ENCODE measurements at regions not wholly inside any gene's neighbourhood (a gene's known extent, or its start where the extent isn't known, plus 50 kb on each side); places are given as distances from the start of the nearest gene placed in this dataset.
"Not testable (repeated sequence)": the region's sequence is repeated elsewhere in the genome, so short reads cannot be mapped to it uniquely, and the experiment has no call there.

GRCh38 chr17:45656527-45657181, 127.5 kb upstream of the CRHR1 start:
- Mint-ChIP-seq H3K4me3 (no peak overlapping the region), H3K36me3 (no peaks in the 10 kb centered on the region), H3K27me3 (peaks cover 14% of the 10 kb centered on the region), H3K27ac (no peak overlapping the region), H3K9me3 (no peaks in the 10 kb centered on the region), H3K4me1 (no peaks in the 10 kb centered on the region)
- DNase-seq = no peak

- Mint-ChIP-seq H3K27me3 (peaks cover 32% of the 10 kb centered on the region), H3K4me1 (no peaks in the 10 kb centered on the region), H3K27ac (no peak overlapping the region), H3K9me3 (no peaks in the 10 kb centered on the region), H3K36me3 (no peaks in the 10 kb centered on the region), H3K4me3 (no peak overlapping the region)
- no peak for DNase-seq
Observed at GRCh38 chr17:45660474-45660873, 123.6 kb upstream of the CRHR1 start.

GRCh38 chr17:45662432-45662831, 121.7 kb upstream of the CRHR1 start:
- Mint-ChIP-seq H3K9me3 (no peaks in the 10 kb centered on the region), H3K27ac (no peak overlapping the region), H3K36me3 (no peaks in the 10 kb centered on the region), H3K27me3 (peaks cover 32% of the 10 kb centered on the region), H3K4me1 (no peaks in the 10 kb centered on the region), H3K4me3 (no peak overlapping the region)
- no peak for DNase-seq

- DNase-seq = no peak
- Mint-ChIP-seq H3K4me1 (no peaks in the 10 kb centered on the region), H3K9me3 (no peaks in the 10 kb centered on the region), H3K36me3 (no peaks in the 10 kb centered on the region), H3K27ac (no peak overlapping the region), H3K4me3 (no peak overlapping the region), H3K27me3 (peaks cover 30% of the 10 kb centered on the region)
Observed at GRCh38 chr17:45663772-45664171, 120.3 kb upstream of the CRHR1 start.

- Mint-ChIP-seq H3K27ac (no peak overlapping the region), H3K9me3 (no peaks in the 10 kb centered on the region), H3K4me1 (no peaks in the 10 kb centered on the region), H3K4me3 (no peak overlapping the region), H3K27me3 (peaks cover 28% of the 10 kb centered on the region), H3K36me3 (no peaks in the 10 kb centered on the region)
- DNase-seq = no peak
Observed at GRCh38 chr17:45664921-45665320, 119.2 kb upstream of the CRHR1 start.

GRCh38 chr17:45666046-45666600, 118.0 kb upstream of the CRHR1 start:
- no peak overlapping the region for H3K4me3 Mint-ChIP-seq
- no peak for DNase-seq
- H3K27me3 Mint-ChIP-seq = peaks cover 26% of the 10 kb centered on the region
- no peaks in the 10 kb centered on the region for H3K36me3 Mint-ChIP-seq
- no peaks in the 10 kb centered on the region for H3K4me1 Mint-ChIP-seq
- no peak overlapping the region for H3K27ac Mint-ChIP-seq
- H3K9me3 Mint-ChIP-seq = no peaks in the 10 kb centered on the region

GRCh38 chr17:45666641-45667040, 117.5 kb upstream of the CRHR1 start:
- Mint-ChIP-seq H3K36me3 (no peaks in the 10 kb centered on the region), H3K27me3 (peaks cover 21% of the 10 kb centered on the region), H3K4me3 (no peak overlapping the region), H3K27ac (no peak overlapping the region), H3K4me1 (no peaks in the 10 kb centered on the region), H3K9me3 (no peaks in the 10 kb centered on the region)
- DNase-seq = no peak

GRCh38 chr17:45667591-45668171, 116.4 kb upstream of the CRHR1 start:
- H3K9me3 Mint-ChIP-seq = no peaks in the 10 kb centered on the region
- no peaks in the 10 kb centered on the region for H3K36me3 Mint-ChIP-seq
- no peaks in the 10 kb centered on the region for H3K4me1 Mint-ChIP-seq
- H3K27me3 Mint-ChIP-seq = peaks cover 11% of the 10 kb centered on the region
- H3K4me3 Mint-ChIP-seq = no peak overlapping the region
- no peak overlapping the region for H3K27ac Mint-ChIP-seq
- DNase-seq = no peak

GRCh38 chr17:45668316-45668715, 115.8 kb upstream of the CRHR1 start:
- no peaks in the 10 kb centered on the region for H3K36me3 Mint-ChIP-seq
- H3K9me3 Mint-ChIP-seq = no peaks in the 10 kb centered on the region
- peaks cover 7% of the 10 kb centered on the region for H3K27me3 Mint-ChIP-seq
- no peaks in the 10 kb centered on the region for H3K4me1 Mint-ChIP-seq
- no peak overlapping the region for H3K27ac Mint-ChIP-seq
- DNase-seq = no peak
- no peak overlapping the region for H3K4me3 Mint-ChIP-seq

- no peaks in the 10 kb centered on the region for H3K27me3 Mint-ChIP-seq
- H3K4me3 Mint-ChIP-seq = no peak overlapping the region
- H3K36me3 Mint-ChIP-seq = no peaks in the 10 kb centered on the region
- no peak for DNase-seq
- H3K27ac Mint-ChIP-seq = no peak overlapping the region
- no peaks in the 10 kb centered on the region for H3K9me3 Mint-ChIP-seq
- no peaks in the 10 kb centered on the region for H3K4me1 Mint-ChIP-seq
Observed at GRCh38 chr17:45672301-45672700, 111.8 kb upstream of the CRHR1 start.

- Mint-ChIP-seq H3K4me3 (no peak overlapping the region), H3K9me3 (no peaks in the 10 kb centered on the region), H3K4me1 (no peaks in the 10 kb centered on the region), H3K27ac (no peak overlapping the region), H3K36me3 (no peaks in the 10 kb centered on the region), H3K27me3 (no peaks in the 10 kb centered on the region)
- no peak for DNase-seq
Observed at GRCh38 chr17:45672792-45673191, 111.3 kb upstream of the CRHR1 start.

GRCh38 chr17:45673759-45674158, 110.4 kb upstream of the CRHR1 start:
- H3K27ac Mint-ChIP-seq, H3K27me3 Mint-ChIP-seq: not testable (repeated sequence)

GRCh38 chr17:45675012-45675411, 109.1 kb upstream of the CRHR1 start:
- Mint-ChIP-seq H3K4me1 (no peaks in the 10 kb centered on the region), H3K9me3 (no peaks in the 10 kb centered on the region), H3K27ac (no peak overlapping the region), H3K36me3 (no peaks in the 10 kb centered on the region), H3K4me3 (no peak overlapping the region), H3K27me3 (peaks cover 4% of the 10 kb centered on the region)
- no peak for DNase-seq

More at GRCh38 chr17:45673759-45674158, 110.4 kb upstream of the CRHR1 start:
- H3K4me1 Mint-ChIP-seq, H3K4me3 Mint-ChIP-seq, DNase-seq, H3K9me3 Mint-ChIP-seq, H3K36me3 Mint-ChIP-seq: not testable (repeated sequence)

- DNase-seq = no peak
- Mint-ChIP-seq H3K36me3 (no peaks in the 10 kb centered on the region), H3K4me1 (no peaks in the 10 kb centered on the region), H3K9me3 (no peaks in the 10 kb centered on the region), H3K27me3 (peaks cover 8% of the 10 kb centered on the region), H3K4me3 (no peak overlapping the region), H3K27ac (no peak overlapping the region)
Observed at GRCh38 chr17:45675892-45676291, 108.2 kb upstream of the CRHR1 start.

GRCh38 chr17:45676695-45677094, 107.4 kb upstream of the CRHR1 start:
- no peak for DNase-seq
- no peaks in the 10 kb centered on the region for H3K4me1 Mint-ChIP-seq
- peaks cover 12% of the 10 kb centered on the region for H3K27me3 Mint-ChIP-seq
- H3K9me3 Mint-ChIP-seq = no peaks in the 10 kb centered on the region
- H3K4me3 Mint-ChIP-seq = no peak overlapping the region
- no peak overlapping the region for H3K27ac Mint-ChIP-seq
- no peaks in the 10 kb centered on the region for H3K36me3 Mint-ChIP-seq

- Mint-ChIP-seq H3K27ac (no peak overlapping the region), H3K9me3 (no peaks in the 10 kb centered on the region), H3K4me3 (no peak overlapping the region), H3K4me1 (no peaks in the 10 kb centered on the region), H3K27me3 (peaks cover 12% of the 10 kb centered on the region), H3K36me3 (no peaks in the 10 kb centered on the region)
- no peak for DNase-seq
Observed at GRCh38 chr17:45677770-45678169, 106.3 kb upstream of the CRHR1 start.
